GM23338 (cell line): ENCODE measurements at regions not wholly inside any gene's neighbourhood (a gene's known extent, or its start where the extent isn't known, plus 50 kb on each side); places are given as distances from the start of the nearest gene placed in this dataset.

ENCODE experiments used
- EZH2 ChIP-seq: fragments of 200-600 bp; sonication (generic); IDR thresholded peaks from one replicate; pipeline ENCODE4 v1.8.0; 2017; ENCODE audit warnings: antibody characterized with exemption, mild to moderate bottlenecking, low read depth; ENCODE audit not compliant: unreplicated experiment
- JUNB ChIP-seq: IDR thresholded peaks from one replicate; pipeline ENCODE4 v1.6.1; 2016; ENCODE audit warnings: antibody characterized with exemption; ENCODE audit not compliant: unreplicated experiment
- STAT1 ChIP-seq: IDR thresholded peaks from one replicate; pipeline ENCODE4 v1.6.1; 2016; ENCODE audit warnings: antibody characterized with exemption; ENCODE audit not compliant: unreplicated experiment
- ZNF331 ChIP-seq: fragments of 250-450 bp; sonication (Bioruptor Pico); IDR thresholded peaks from 2 replicates; pipeline ENCODE4 v1.5.0; 2020; ENCODE audit warnings: low read depth, mild to moderate bottlenecking, moderate library complexity
- TF ChIP-seq, protein P1 (sequence below): fragments of 250-450 bp; sonication (Bioruptor Pico); IDR thresholded peaks from 2 replicates; pipeline ENCODE4 v1.5.0; 2020; ENCODE audit warnings: mild to moderate bottlenecking, moderate library complexity
- TF ChIP-seq, protein P2 (sequence below): IDR thresholded peaks from one replicate; pipeline ENCODE4 v1.6.1; 2018; ENCODE audit warnings: antibody characterized with exemption; ENCODE audit not compliant: unreplicated experiment

DNA sequence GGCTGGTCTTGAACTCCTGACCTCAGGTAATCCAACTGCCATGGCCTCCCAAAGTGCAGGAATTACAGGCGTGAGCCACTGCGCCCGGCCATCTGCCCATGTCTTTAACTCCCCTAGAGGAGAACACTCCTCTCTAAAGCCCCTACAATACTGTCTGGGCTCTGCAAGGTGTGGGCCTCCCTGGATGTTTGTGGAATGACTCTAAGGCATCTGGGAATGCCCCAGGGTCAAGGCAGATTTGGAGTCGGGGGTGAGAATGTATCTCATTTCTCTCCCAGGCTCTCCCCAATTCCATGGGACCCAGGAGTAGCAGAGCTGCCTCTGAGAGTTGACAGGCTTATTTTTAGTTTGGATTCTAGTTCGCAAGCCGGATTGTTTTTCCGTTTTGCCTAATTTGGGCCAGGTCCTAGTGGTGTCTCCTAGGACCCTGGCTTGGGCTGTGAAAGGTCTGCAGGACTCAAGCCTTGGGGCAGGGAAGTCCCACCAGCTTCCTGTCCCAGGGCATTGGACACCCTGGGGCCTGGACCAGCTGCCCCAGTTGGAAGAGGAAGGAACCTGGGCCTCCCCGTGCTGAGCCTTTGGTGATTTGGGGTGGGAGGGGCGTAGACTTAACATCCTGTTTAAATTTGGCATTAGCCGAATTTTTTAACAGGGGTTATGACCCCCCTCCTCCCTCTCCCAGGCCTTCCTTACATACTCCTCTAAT, 53.5 kb downstream of the MAGEF1 start (continued):
- TF ChIP-seq, protein P1, sequence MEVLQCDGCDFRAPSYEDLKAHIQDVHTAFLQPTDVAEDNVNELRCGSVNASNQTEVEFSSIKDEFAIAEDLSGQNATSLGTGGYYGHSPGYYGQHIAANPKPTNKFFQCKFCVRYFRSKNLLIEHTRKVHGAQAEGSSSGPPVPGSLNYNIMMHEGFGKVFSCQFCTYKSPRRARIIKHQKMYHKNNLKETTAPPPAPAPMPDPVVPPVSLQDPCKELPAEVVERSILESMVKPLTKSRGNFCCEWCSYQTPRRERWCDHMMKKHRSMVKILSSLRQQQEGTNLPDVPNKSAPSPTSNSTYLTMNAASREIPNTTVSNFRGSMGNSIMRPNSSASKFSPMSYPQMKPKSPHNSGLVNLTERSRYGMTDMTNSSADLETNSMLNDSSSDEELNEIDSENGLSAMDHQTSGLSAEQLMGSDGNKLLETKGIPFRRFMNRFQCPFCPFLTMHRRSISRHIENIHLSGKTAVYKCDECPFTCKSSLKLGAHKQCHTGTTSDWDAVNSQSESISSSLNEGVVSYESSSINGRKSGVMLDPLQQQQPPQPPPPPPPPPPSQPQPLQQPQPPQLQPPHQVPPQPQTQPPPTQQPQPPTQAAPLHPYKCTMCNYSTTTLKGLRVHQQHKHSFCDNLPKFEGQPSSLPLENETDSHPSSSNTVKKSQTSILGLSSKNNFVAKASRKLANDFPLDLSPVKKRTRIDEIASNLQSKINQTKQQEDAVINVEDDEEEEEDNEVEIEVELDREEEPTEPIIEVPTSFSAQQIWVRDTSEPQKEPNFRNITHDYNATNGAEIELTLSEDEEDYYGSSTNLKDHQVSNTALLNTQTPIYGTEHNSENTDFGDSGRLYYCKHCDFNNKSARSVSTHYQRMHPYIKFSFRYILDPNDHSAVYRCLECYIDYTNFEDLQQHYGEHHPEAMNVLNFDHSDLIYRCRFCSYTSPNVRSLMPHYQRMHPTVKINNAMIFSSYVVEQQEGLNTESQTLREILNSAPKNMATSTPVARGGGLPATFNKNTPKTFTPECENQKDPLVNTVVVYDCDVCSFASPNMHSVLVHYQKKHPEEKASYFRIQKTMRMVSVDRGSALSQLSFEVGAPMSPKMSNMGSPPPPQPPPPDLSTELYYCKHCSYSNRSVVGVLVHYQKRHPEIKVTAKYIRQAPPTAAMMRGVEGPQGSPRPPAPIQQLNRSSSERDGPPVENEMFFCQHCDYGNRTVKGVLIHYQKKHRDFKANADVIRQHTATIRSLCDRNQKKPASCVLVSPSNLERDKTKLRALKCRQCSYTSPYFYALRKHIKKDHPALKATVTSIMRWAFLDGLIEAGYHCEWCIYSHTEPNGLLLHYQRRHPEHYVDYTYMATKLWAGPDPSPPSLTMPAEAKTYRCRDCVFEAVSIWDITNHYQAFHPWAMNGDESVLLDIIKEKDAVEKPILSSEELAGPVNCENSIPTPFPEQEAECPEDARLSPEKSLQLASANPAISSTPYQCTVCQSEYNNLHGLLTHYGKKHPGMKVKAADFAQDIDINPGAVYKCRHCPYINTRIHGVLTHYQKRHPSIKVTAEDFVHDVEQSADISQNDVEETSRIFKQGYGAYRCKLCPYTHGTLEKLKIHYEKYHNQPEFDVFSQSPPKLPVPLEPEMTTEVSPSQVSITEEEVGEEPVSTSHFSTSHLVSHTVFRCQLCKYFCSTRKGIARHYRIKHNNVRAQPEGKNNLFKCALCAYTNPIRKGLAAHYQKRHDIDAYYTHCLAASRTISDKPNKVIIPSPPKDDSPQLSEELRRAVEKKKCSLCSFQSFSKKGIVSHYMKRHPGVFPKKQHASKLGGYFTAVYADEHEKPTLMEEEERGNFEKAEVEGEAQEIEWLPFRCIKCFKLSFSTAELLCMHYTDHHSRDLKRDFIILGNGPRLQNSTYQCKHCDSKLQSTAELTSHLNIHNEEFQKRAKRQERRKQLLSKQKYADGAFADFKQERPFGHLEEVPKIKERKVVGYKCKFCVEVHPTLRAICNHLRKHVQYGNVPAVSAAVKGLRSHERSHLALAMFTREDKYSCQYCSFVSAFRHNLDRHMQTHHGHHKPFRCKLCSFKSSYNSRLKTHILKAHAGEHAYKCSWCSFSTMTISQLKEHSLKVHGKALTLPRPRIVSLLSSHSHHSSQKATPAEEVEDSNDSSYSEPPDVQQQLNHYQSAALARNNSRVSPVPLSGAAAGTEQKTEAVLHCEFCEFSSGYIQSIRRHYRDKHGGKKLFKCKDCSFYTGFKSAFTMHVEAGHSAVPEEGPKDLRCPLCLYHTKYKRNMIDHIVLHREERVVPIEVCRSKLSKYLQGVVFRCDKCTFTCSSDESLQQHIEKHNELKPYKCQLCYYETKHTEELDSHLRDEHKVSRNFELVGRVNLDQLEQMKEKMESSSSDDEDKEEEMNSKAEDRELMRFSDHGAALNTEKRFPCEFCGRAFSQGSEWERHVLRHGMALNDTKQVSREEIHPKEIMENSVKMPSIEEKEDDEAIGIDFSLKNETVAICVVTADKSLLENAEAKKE (CRISPR knock-in tag) = no peak
- no peak for TF ChIP-seq EZH2
- no peak for TF ChIP-seq STAT1
- TF ChIP-seq, protein P2, sequence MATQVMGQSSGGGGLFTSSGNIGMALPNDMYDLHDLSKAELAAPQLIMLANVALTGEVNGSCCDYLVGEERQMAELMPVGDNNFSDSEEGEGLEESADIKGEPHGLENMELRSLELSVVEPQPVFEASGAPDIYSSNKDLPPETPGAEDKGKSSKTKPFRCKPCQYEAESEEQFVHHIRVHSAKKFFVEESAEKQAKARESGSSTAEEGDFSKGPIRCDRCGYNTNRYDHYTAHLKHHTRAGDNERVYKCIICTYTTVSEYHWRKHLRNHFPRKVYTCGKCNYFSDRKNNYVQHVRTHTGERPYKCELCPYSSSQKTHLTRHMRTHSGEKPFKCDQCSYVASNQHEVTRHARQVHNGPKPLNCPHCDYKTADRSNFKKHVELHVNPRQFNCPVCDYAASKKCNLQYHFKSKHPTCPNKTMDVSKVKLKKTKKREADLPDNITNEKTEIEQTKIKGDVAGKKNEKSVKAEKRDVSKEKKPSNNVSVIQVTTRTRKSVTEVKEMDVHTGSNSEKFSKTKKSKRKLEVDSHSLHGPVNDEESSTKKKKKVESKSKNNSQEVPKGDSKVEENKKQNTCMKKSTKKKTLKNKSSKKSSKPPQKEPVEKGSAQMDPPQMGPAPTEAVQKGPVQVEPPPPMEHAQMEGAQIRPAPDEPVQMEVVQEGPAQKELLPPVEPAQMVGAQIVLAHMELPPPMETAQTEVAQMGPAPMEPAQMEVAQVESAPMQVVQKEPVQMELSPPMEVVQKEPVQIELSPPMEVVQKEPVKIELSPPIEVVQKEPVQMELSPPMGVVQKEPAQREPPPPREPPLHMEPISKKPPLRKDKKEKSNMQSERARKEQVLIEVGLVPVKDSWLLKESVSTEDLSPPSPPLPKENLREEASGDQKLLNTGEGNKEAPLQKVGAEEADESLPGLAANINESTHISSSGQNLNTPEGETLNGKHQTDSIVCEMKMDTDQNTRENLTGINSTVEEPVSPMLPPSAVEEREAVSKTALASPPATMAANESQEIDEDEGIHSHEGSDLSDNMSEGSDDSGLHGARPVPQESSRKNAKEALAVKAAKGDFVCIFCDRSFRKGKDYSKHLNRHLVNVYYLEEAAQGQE = no peak
- no peak for TF ChIP-seq ZNF331
- TF ChIP-seq JUNB = no peak
